Effector memory CD4-positive, alpha-beta T cell (primary cell): ENCODE measurements at regions not wholly inside any gene's neighbourhood (a gene's known extent, or its start where the extent isn't known, plus 50 kb on each side); places are given as distances from the start of the nearest gene placed in this dataset.

ENCODE experiments used
- DNase-seq, 3 donors: peaks; one replicate each; pipeline ENCODE4 v3.0.0-alpha.2; 2020
- H3K27ac ChIP-seq: 2 replicates; pipeline ENCODE4 v1.7.0; 2013; ENCODE audit warnings: mild to moderate bottlenecking, low read length, moderate library complexity; ENCODE audit not compliant: insufficient read depth, poor library complexity, severe bottlenecking
- H3K27me3 ChIP-seq: replicated peaks from 2 replicates; pipeline ENCODE4 v1.7.0; 2013; ENCODE audit warnings: mild to moderate bottlenecking, low read length; ENCODE audit not compliant: insufficient read depth, control insufficient read depth, poor library complexity, severe bottlenecking
- H3K36me3 ChIP-seq: 2 replicates; pipeline ENCODE4 v1.7.0; 2013; ENCODE audit warnings: mild to moderate bottlenecking, low read length, moderate library complexity; ENCODE audit not compliant: control insufficient read depth, insufficient read depth
- H3K4me1 ChIP-seq: 2 replicates; pipeline ENCODE4 v1.7.0; 2013; ENCODE audit warnings: low read length, mild to moderate bottlenecking; ENCODE audit not compliant: control insufficient read depth, insufficient read depth, poor library complexity, severe bottlenecking
- H3K4me3 ChIP-seq: 2 replicates; pipeline ENCODE4 v1.7.0; 2013; ENCODE audit warnings: low read length, low read depth, mild to moderate bottlenecking; ENCODE audit not compliant: insufficient read depth, poor library complexity, severe bottlenecking
- H3K9me3 ChIP-seq: 2 replicates; pipeline ENCODE4 v1.7.0; 2013; ENCODE audit warnings: mild to moderate bottlenecking, low read length, moderate library complexity; ENCODE audit not compliant: control insufficient read depth

GRCh38 chr6:14945461-14946185 lies 300.2 kb upstream of the JARID2 start:
- Histone ChIP-seq H3K27ac (no peak overlapping the region), H3K4me3 (no peak overlapping the region), H3K36me3 (no peaks in the 10 kb centered on the region), H3K9me3 (no peaks in the 10 kb centered on the region), H3K27me3 (no peaks in the 10 kb centered on the region), H3K4me1 (no peaks in the 10 kb centered on the region)
- DNase-seq = no peak

- no peak for DNase-seq
- no peak overlapping the region for H3K27ac ChIP-seq
- H3K9me3 ChIP-seq = no peaks in the 10 kb centered on the region
- H3K27me3 ChIP-seq = no peaks in the 10 kb centered on the region
- no peaks in the 10 kb centered on the region for H3K36me3 ChIP-seq
- H3K4me3 ChIP-seq = no peak overlapping the region
- H3K4me1 ChIP-seq = no peaks in the 10 kb centered on the region
These were observed 299.1 kb upstream of the JARID2 start for GRCh38 chr6:14946753-14947152.

GRCh38 chr6:14948586-14949245 lies 297.2 kb upstream of the JARID2 start:
- Histone ChIP-seq H3K27ac (no peak overlapping the region), H3K9me3 (no peaks in the 10 kb centered on the region), H3K27me3 (no peaks in the 10 kb centered on the region), H3K4me3 (no peak overlapping the region), H3K4me1 (no peaks in the 10 kb centered on the region), H3K36me3 (no peaks in the 10 kb centered on the region)
- no peak for DNase-seq

GRCh38 chr6:14950103-14950969 lies 295.5 kb upstream of the JARID2 start:
- Histone ChIP-seq H3K27me3 (no peaks in the 10 kb centered on the region), H3K4me3 (no peak overlapping the region), H3K9me3 (no peaks in the 10 kb centered on the region), H3K4me1 (no peaks in the 10 kb centered on the region), H3K27ac (no peak overlapping the region), H3K36me3 (no peaks in the 10 kb centered on the region)
- no peak for DNase-seq

GRCh38 chr6:14950970-14951276 lies 294.9 kb upstream of the JARID2 start:
- no peak overlapping the region for H3K27ac ChIP-seq
- H3K36me3 ChIP-seq = no peaks in the 10 kb centered on the region
- no peaks in the 10 kb centered on the region for H3K4me1 ChIP-seq
- no peak overlapping the region for H3K4me3 ChIP-seq
- no peaks in the 10 kb centered on the region for H3K27me3 ChIP-seq
- H3K9me3 ChIP-seq = no peaks in the 10 kb centered on the region
- DNase-seq = no peak

GRCh38 chr6:14951704-14952103 lies 294.2 kb upstream of the JARID2 start:
- H3K9me3 ChIP-seq = no peaks in the 10 kb centered on the region
- no peak overlapping the region for H3K4me3 ChIP-seq
- H3K36me3 ChIP-seq = no peaks in the 10 kb centered on the region
- H3K27ac ChIP-seq = no peak overlapping the region
- H3K27me3 ChIP-seq = no peaks in the 10 kb centered on the region
- H3K4me1 ChIP-seq = no peaks in the 10 kb centered on the region
- DNase-seq = no peak

GRCh38 chr6:14953836-14954235 lies 292.0 kb upstream of the JARID2 start:
- H3K4me1 ChIP-seq = no peaks in the 10 kb centered on the region
- no peaks in the 10 kb centered on the region for H3K9me3 ChIP-seq
- no peak overlapping the region for H3K4me3 ChIP-seq
- no peak for DNase-seq
- no peaks in the 10 kb centered on the region for H3K27me3 ChIP-seq
- no peaks in the 10 kb centered on the region for H3K36me3 ChIP-seq
- H3K27ac ChIP-seq = no peak overlapping the region

- no peak overlapping the region for H3K27ac ChIP-seq
- no peaks in the 10 kb centered on the region for H3K36me3 ChIP-seq
- no peaks in the 10 kb centered on the region for H3K9me3 ChIP-seq
- no peaks in the 10 kb centered on the region for H3K27me3 ChIP-seq
- no peak for DNase-seq
- no peaks in the 10 kb centered on the region for H3K4me1 ChIP-seq
- no peak overlapping the region for H3K4me3 ChIP-seq
These were observed 288.4 kb upstream of the JARID2 start for GRCh38 chr6:14957355-14958059.

GRCh38 chr6:14959324-14959885 lies 286.5 kb upstream of the JARID2 start:
- Histone ChIP-seq H3K27me3 (no peaks in the 10 kb centered on the region), H3K4me1 (no peaks in the 10 kb centered on the region), H3K9me3 (no peaks in the 10 kb centered on the region), H3K4me3 (no peak overlapping the region), H3K36me3 (no peaks in the 10 kb centered on the region), H3K27ac (no peak overlapping the region)
- DNase-seq = no peak
